MM.1S (cell line): ENCODE measurements at regions not wholly inside any gene's neighbourhood (a gene's known extent, or its start where the extent isn't known, plus 50 kb on each side); places are given as distances from the start of the nearest gene placed in this dataset.

ENCODE experiments used
- EZH2 ChIP-seq: fragments of 300-600 bp; sonication (generic); optimal IDR thresholded peaks from 2 replicates; pipeline ENCODE3; 2017; ENCODE audit warnings: low read depth, mild to moderate bottlenecking, antibody characterized with exemption, low read length, mixed read lengths
- EZH2phosphoT487 ChIP-seq: fragments of 300-600 bp; sonication (generic); IDR thresholded peaks from 2 replicates; pipeline ENCODE4 v1.6.1; 2018; ENCODE audit warnings: antibody characterized with exemption, low read length
- TF ChIP-seq, protein P1 (sequence below): fragments of 300-600 bp; sonication (generic); IDR thresholded peaks from 2 replicates; pipeline ENCODE4 v1.5.1; 2016; ENCODE audit warnings: antibody characterized with exemption, low read length, mixed read lengths

DNA sequence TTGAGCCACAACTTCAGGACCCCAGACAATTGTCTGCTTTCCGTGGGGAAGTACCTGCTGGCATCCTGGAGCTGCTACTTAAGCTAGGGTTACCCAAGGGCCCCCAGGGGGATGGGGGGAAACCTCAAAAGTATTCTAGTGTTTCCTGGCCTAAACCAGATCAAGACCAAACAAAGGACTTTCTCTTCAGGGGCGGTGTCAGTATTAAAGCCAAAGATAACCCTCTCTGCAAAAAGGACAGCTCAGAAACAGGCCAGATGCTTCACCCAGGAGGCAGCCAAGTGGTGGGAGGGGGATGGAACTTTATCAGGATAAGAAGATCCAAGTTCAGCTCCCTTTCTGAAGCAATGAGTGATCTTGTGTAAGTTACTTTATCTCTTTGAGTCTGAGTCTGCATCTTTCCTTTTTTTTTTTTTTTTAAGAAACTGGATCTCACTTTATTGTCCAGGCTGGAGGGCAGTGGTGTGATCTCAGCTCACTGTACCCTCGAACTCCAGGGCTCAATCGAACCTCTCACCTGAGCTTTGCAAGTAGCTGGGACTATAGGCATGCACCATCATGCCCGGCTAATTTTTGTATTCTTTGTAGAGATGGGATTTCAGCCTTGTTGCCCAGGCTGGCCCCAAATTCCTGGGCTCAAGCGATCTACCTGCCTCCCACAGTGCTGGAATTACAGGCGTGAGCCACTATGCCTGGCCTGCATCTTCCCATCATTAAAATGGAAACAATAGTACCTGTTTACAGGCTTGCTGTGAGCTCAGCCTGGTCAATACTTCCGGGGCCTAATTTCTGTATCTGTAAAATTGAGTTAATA is 151.8 kb upstream of the PTPRM start:
- TF ChIP-seq, protein P1, sequence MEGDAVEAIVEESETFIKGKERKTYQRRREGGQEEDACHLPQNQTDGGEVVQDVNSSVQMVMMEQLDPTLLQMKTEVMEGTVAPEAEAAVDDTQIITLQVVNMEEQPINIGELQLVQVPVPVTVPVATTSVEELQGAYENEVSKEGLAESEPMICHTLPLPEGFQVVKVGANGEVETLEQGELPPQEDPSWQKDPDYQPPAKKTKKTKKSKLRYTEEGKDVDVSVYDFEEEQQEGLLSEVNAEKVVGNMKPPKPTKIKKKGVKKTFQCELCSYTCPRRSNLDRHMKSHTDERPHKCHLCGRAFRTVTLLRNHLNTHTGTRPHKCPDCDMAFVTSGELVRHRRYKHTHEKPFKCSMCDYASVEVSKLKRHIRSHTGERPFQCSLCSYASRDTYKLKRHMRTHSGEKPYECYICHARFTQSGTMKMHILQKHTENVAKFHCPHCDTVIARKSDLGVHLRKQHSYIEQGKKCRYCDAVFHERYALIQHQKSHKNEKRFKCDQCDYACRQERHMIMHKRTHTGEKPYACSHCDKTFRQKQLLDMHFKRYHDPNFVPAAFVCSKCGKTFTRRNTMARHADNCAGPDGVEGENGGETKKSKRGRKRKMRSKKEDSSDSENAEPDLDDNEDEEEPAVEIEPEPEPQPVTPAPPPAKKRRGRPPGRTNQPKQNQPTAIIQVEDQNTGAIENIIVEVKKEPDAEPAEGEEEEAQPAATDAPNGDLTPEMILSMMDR = no peak
- TF ChIP-seq EZH2phosphoT487 (no peak), EZH2 (no peak)
